HG02610 (cell line): ENCODE measurements at regions not wholly inside any gene's neighbourhood (a gene's known extent, or its start where the extent isn't known, plus 50 kb on each side); places are given as distances from the start of the nearest gene placed in this dataset.

Source experiments
- ATAC-seq: cut with Tn5 transposase; IDR thresholded peaks from one replicate; pipeline ENCODE4 v1.9.1; 2021; ENCODE audit warnings: mild to moderate bottlenecking, moderate library complexity; ENCODE audit not compliant: unreplicated experiment

DNA sequence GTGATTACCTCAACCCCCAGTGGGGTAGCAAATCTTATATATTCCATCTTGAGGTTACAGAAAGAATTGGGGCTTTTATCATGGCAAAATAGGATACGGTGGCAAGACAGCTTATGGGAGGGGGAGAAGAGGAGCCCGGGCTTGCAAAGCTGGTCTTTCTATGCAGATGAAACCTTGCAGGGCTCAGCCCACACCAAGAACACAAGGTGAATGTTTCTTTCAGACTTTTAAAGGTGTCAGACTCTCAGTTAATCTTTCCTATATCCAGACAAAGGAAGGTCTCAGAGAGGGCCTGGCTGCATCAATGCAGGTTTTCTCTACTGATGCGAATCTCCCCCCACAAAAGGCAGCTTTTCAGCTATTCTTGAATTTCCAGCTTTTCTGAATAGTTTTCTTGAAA is 59.9 kb upstream of the WDR17 start:
- no peak for ATAC-seq

- no peak for ATAC-seq
These were observed 56.4 kb upstream of the WDR17 start for GRCh38 chr4:176009254-176009653.

- peak; percentile 39 for ATAC-seq
These were observed 54.1 kb upstream of the WDR17 start for GRCh38 chr4:176011529-176011928.

DNA sequence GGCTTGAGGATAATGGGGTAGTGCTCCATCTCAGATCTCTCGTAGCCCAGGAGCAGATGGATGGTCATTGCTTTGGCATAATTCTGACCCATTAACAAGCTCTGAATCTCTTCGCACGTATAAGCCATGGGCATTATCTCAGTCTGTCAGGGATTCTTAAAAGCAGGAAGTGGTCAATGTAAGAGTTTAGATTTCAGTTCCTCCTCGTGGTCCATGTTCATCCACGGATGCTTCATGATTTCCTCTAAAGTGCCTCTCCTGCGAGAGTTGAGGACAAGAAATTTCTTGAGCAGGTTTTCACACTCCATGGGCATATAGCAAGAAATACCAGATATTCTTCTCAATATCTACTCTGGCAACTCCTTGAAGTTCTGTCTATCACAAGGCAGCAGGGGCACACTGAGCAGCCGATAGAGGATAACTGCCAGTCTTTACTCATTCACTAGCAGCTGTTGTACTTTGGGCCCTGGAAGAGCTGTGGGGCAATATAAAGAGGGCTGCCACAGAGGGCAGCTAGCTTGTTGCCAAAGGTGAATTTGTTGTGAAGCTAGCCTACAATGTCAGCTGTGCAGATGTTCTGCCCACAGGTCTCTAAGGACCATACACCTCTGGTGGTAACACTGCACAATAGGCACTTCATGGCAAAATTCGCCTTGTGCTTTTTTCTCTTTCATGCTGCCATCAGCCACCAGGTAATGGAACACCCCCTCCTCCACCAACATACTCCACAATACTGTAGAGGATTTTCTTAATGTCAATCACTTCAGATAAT is 52.0 kb upstream of the WDR17 start:
- ATAC-seq: peak; percentile 85

GRCh38 chr4:176014583-176015108 is 51.0 kb upstream of the WDR17 start:
- ATAC-seq: no peak
